ENCODE measurements at regions not wholly inside any gene's neighbourhood (a gene's known extent, or its start where the extent isn't known, plus 50 kb on each side); places are given as distances from the start of the nearest gene placed in this dataset.

GRCh38 chr1:217026531-217026930, 303.3 kb upstream of the ESRRG start:
- no TSS peak for BruUV-seq (replicated peaks)

More at GRCh38 chr1:217026531-217026930, 303.3 kb upstream of the ESRRG start:
- H3K79me2 ChIP-seq (ENCODE audit: control insufficient read depth, insufficient read depth, low read length): no peaks in the 10 kb centered on the region
- WGBS (ENCODE audit: insufficient coverage, low coverage, missing lambda C conversion rate): 0% methylated on average over 2 of the region's 2 CpGs
- H3K9me1 ChIP-seq (ENCODE audit: control insufficient read depth, insufficient read depth, low read length): no peaks in the 10 kb centered on the region
- in situ Hi-C loops (cut with MboI) (no loop called here), intact Hi-C loops (cut with micrococcal nuclease) (no loop called here)
- no peak overlapping the region for H3K4me2 ChIP-seq (ENCODE audit: insufficient read depth, low read length)
- no peak overlapping the region for H3K4me3 ChIP-seq
- no peak overlapping the region for H3K9ac ChIP-seq (ENCODE audit: insufficient read depth in 1 of 2, low read depth in 2 of 2, low read length in 2 of 2)
- ATAC-seq (no peak), FAIRE-seq (no peak), DNase-seq (ENCODE audit: extremely low read depth in 1 of 4, low spot score in 3 of 4) (no peak)
- no peaks in the 10 kb centered on the region for H3K4me1 ChIP-seq (replicated peaks in 1 of 2; ENCODE audit: control insufficient read depth in 2 of 2, insufficient read depth in 2 of 2, low read length in 2 of 2)
- POLR2A ChIA-PET: no interaction called here
- CTCF ChIA-PET (ENCODE audit: low intra/inter-chr PET ratio): no interaction called here
- H3K9me3 ChIP-seq (replicated peaks; ENCODE audit: control insufficient read depth, insufficient read depth, low read depth, low read length): no peaks in the 10 kb centered on the region; the same call in 1 of the 2 replicates
- H3K36me3 ChIP-seq (ENCODE audit: control insufficient read depth, insufficient read depth, low read length): no peaks in the 10 kb centered on the region
- TF ChIP-seq MGA (IDR thresholded peaks at IDR 0.05) (no peak), SIX5 (IDR thresholded peaks at IDR 0.05; ENCODE audit: borderline replicate concordance in 1 of 2, insufficient read depth in 1 of 2, low read depth in 1 of 2, low read length in 2 of 2) (no peak), ZNF785 (CRISPR knock-in tag; IDR thresholded peaks at IDR 0.05) (no peak)
- no peak overlapping the region for H2AFZ ChIP-seq (ENCODE audit: low read depth, low read length)
- no peak overlapping the region for H3K27ac ChIP-seq (ENCODE audit: extremely low read depth, low read depth, low read length)
- no peaks in the 10 kb centered on the region for H4K20me1 ChIP-seq (replicated peaks; ENCODE audit: control insufficient read depth, insufficient read depth, low read length)
- no peaks in the 10 kb centered on the region for H3K27me3 ChIP-seq (ENCODE audit: control insufficient read depth in 2 of 2, insufficient read depth in 2 of 2, low read length in 2 of 2)
